ENCODE measurements at regions not wholly inside any gene's neighbourhood (a gene's known extent, or its start where the extent isn't known, plus 50 kb on each side); places are given as distances from the start of the nearest gene placed in this dataset.

- Histone ChIP-seq H3K4ac (replicated peaks; ENCODE audit: insufficient read length, low read depth, low read length) (no peak overlapping the region), H3K9ac (replicated peaks in 1 of 4; ENCODE audit: extremely low read depth in 1 of 4, low read depth in 3 of 4, low read length in 3 of 4) (no peak overlapping the region), H2BK15ac (ENCODE audit: low read length) (no peak overlapping the region), H3K23ac (ENCODE audit: insufficient read length) (no peak overlapping the region), H3K36me3 (ENCODE audit: control insufficient read depth in 2 of 4, insufficient read depth in 4 of 4, low read length in 3 of 4) (no peaks in the 10 kb centered on the region), H3K27ac (ENCODE audit: low read depth, low read length) (no peak overlapping the region), H2BK12ac (ENCODE audit: low read depth, low read length) (no peak overlapping the region), H3K79me2 (ENCODE audit: control insufficient read depth in 1 of 2, insufficient read depth in 2 of 2, low read length in 2 of 2) (no peaks in the 10 kb centered on the region), H3K79me1 (ENCODE audit: low read depth, low read length) (no peaks in the 10 kb centered on the region), H3K9me3 (ENCODE audit: insufficient read depth in 2 of 2, low read depth in 1 of 2, low read length in 1 of 2) (no peaks in the 10 kb centered on the region), H2BK120ac (replicated peaks; ENCODE audit: low read depth, low read length) (no peak overlapping the region), H3K27me3 (replicated peaks in 1 of 4; ENCODE audit: control insufficient read depth in 3 of 4, extremely low read depth in 1 of 4, insufficient read depth in 3 of 4, low read length in 3 of 4) (peaks cover 0 to 1% (median 0%) of the 10 kb centered on the region in 4 experiments; a peak in 1 of 7 replicates), H2BK20ac (ENCODE audit: low read length) (no peak overlapping the region), H4K5ac (ENCODE audit: insufficient read length, low read depth, low read length) (no peak overlapping the region), H2AK5ac (ENCODE audit: low read depth, low read length) (no peak overlapping the region), H3K18ac (ENCODE audit: extremely low read depth, low read length) (no peak overlapping the region; the same call in 1 of the 2 replicates), H4K8ac (ENCODE audit: extremely low read depth, insufficient read depth, low read length) (no peak overlapping the region), H3K4me3 (ENCODE audit: extremely low read depth in 1 of 4, insufficient read depth in 2 of 4, low read depth in 3 of 4, low read length in 4 of 4) (no peak overlapping the region), H3K4me2 (ENCODE audit: insufficient read depth in 1 of 2, low read depth in 2 of 2, low read length in 2 of 2) (no peak overlapping the region), H2BK5ac (ENCODE audit: low read depth, low read length) (no peak overlapping the region), H3K23me2 (ENCODE audit: low read depth, low read length) (no peaks in the 10 kb centered on the region), H3K56ac (replicated peaks; ENCODE audit: insufficient read length, low read depth, low read length) (no peak overlapping the region), H2AFZ (ENCODE audit: low read length) (no peak overlapping the region), H4K20me1 (replicated peaks in 1 of 2; ENCODE audit: control insufficient read depth in 1 of 2, insufficient read depth in 2 of 2, low read length in 2 of 2) (no peaks in the 10 kb centered on the region), H3K4me1 (replicated peaks in 1 of 4; ENCODE audit: control insufficient read depth in 3 of 4, insufficient read depth in 4 of 4, low read length in 3 of 4) (peaks cover 0 to 3% (median 0%) of the 10 kb centered on the region in 4 experiments; a peak in 1 of 7 replicates), H3K14ac (ENCODE audit: insufficient read length) (no peak overlapping the region), H4K91ac (replicated peaks; ENCODE audit: insufficient read length, low read length) (no peak overlapping the region)
- CTCF ChIA-PET (ENCODE audit: partially characterized antibody): no interaction called here
- POLR2A ChIA-PET (ENCODE audit: partially characterized antibody): no interaction called here
- DNase-seq (ENCODE audit: low read depth in 1 of 2, low spot score in 2 of 2): no peak
- WGBS, 2 experiments (ENCODE audit: extremely low coverage in 1 of 2, insufficient coverage in 1 of 2, insufficient read length in 1 of 2, insufficient replicate concordance in 2 of 2, low coverage in 1 of 2, low lambda C conversion rate in 2 of 2, missing lambda C conversion rate in 1 of 2): 83% methylated on average over 1 of the region's 1 CpG; no CpG with 5 or more reads in 1 of the 2 experiments
- no peak for FAIRE-seq
- TF ChIP-seq RXRA (IDR thresholded peaks at IDR 0.05; ENCODE audit: insufficient read depth, low read depth, low read length) (no peak), TAF7 (optimal IDR thresholded peaks at IDR 0.05; ENCODE audit: borderline replicate concordance, low read depth, low read length) (no peak), FOSL1 (IDR thresholded peaks at IDR 0.05; ENCODE audit: insufficient read depth, low read depth, low read length) (no peak), PHF8 (conservative IDR thresholded peaks at IDR 0.05; ENCODE audit: low read depth, low read length) (no peak), SUZ12 (IDR thresholded peaks at IDR 0.05; ENCODE audit: low read length) (no peak), CHD1 (IDR thresholded peaks at IDR 0.05; ENCODE audit: low read depth, low read length) (no peak), CHD2 (IDR thresholded peaks at IDR 0.05; ENCODE audit: low read length) (no peak), CBX5 (IDR thresholded peaks at IDR 0.05; ENCODE audit: low read depth, low read length) (no peak), JUND (IDR thresholded peaks at IDR 0.05; ENCODE audit: low read length) (no peak), RAD21 (IDR thresholded peaks at IDR 0.05 in 1 of 2, conservative IDR thresholded peaks at IDR 0.05 in 1 of 2; ENCODE audit: low read depth in 2 of 2, low read length in 2 of 2) (no peak), SIRT6 (IDR thresholded peaks at IDR 0.05; ENCODE audit: low read length) (no peak), ATF3 (IDR thresholded peaks at IDR 0.05; ENCODE audit: insufficient read depth, low read depth, low read length) (no peak), EP300 (IDR thresholded peaks at IDR 0.05; ENCODE audit: borderline replicate concordance in 1 of 2, low read depth in 2 of 2, low read length in 2 of 2) (no peak), BACH1 (IDR thresholded peaks at IDR 0.05; ENCODE audit: low read length) (no peak)
Observed at GRCh38 chr2:164066095-164066494, 330.3 kb upstream of the FIGN start.

Measured in H1 (cell line).